GM13976 (cell line): ENCODE measurements at regions not wholly inside any gene's neighbourhood (a gene's known extent, or its start where the extent isn't known, plus 50 kb on each side); places are given as distances from the start of the nearest gene placed in this dataset.

Experiments
- DNase-seq: peaks from one replicate; pipeline ENCODE4 v3.0.0; 2012; ENCODE audit warnings: low spot score
- in situ Hi-C: fragments of 300-500 bp; cut with MboI; formaldehyde crosslinking; loops from one replicate; pipeline ENCODE4 v1.12.0; 2022; ENCODE audit warnings: low sequenced_read_pairs, mixed read lengths, inconsistent platforms; ENCODE audit not compliant: unreplicated experiment
- TF ChIP-seq, protein P1 (sequence below): IDR thresholded peaks from 2 replicates; pipeline ENCODE4 v1.5.1; 2012; ENCODE audit warnings: borderline replicate concordance, mild to moderate bottlenecking; ENCODE audit not compliant: insufficient read depth; ENCODE audit errors: extremely low read depth, missing control alignments, control extremely low read depth

GRCh38 chr10:7085147-7085912 is 325.5 kb downstream of the SFMBT2 start:
- TF ChIP-seq, protein P1, sequence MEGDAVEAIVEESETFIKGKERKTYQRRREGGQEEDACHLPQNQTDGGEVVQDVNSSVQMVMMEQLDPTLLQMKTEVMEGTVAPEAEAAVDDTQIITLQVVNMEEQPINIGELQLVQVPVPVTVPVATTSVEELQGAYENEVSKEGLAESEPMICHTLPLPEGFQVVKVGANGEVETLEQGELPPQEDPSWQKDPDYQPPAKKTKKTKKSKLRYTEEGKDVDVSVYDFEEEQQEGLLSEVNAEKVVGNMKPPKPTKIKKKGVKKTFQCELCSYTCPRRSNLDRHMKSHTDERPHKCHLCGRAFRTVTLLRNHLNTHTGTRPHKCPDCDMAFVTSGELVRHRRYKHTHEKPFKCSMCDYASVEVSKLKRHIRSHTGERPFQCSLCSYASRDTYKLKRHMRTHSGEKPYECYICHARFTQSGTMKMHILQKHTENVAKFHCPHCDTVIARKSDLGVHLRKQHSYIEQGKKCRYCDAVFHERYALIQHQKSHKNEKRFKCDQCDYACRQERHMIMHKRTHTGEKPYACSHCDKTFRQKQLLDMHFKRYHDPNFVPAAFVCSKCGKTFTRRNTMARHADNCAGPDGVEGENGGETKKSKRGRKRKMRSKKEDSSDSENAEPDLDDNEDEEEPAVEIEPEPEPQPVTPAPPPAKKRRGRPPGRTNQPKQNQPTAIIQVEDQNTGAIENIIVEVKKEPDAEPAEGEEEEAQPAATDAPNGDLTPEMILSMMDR: no peak
- no peak for DNase-seq
- in situ Hi-C loops: no loop called here

DNA sequence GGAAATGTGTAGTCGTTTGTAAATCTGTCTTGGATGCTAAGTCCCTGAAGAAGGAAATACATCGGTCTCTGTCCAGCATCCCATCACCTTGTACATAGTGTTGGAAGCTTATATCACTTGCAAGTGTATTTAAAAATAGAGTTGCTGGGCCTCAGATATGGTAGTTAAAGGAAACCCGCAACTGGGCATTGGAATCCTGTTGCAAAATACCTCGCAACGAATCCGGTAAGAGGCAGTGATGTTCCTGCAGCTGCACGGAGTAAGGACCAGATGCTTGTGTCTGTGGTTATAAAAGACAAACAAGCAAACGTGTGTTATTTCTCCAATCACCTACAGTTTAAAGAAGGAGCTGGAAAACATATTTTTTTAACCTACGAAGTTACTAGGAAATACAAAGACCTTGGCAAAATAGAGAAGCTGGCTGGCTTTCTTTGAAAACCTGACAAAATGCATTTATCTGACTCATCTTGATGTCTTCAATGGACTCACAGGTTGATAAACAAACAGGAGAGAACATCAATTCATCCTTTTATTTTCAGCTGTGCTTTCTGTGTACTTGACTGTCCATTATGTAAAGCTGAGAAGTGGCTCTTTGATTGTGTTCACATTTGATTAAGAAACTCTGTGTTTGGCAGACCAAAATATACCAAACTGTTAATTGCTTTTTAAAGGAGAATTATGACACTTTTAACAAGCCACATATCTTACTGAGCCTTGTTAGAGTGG is 326.4 kb downstream of the SFMBT2 start:
- no peak for DNase-seq
- TF ChIP-seq, protein P1: no peak
- in situ Hi-C loops: no loop called here

GRCh38 chr10:7082967-7083366 is 327.9 kb downstream of the SFMBT2 start:
- TF ChIP-seq, protein P1: no peak
- no peak for DNase-seq

GRCh38 chr10:7077880-7078279 is 333.0 kb downstream of the SFMBT2 start:
- no peak for DNase-seq
- TF ChIP-seq, protein P1: no peak
- in situ Hi-C loops: no loop called here

More at GRCh38 chr10:7082967-7083366, 327.9 kb downstream of the SFMBT2 start:
- in situ Hi-C loops: no loop called here

DNA sequence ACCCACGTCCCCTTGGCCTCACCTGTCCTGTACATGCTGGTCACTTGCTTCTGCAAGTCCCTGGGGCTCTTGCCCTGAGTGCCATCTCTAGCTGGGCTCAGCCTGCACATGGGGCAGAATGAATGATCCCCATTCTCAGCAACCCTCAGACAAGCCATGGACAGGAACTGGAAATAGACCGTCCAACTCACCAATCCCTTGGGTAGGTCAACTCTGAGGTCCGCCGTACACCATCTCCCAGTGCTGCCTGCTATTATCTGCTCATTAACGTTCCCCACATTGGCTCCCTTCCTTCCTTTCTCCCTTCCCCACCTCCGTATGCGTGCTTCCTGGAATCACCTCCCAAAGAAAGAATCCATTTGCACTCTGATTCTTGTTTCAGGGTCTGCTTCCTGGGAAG is 335.0 kb downstream of the SFMBT2 start:
- in situ Hi-C loops: no loop called here
- no peak for DNase-seq
- TF ChIP-seq, protein P1: no peak

GRCh38 chr10:7075110-7075509 is 335.7 kb downstream of the SFMBT2 start:
- in situ Hi-C loops: no loop called here
- TF ChIP-seq, protein P1: no peak
- DNase-seq: no peak
